ENCODE measurements at regions not wholly inside any gene's neighbourhood (a gene's known extent, or its start where the extent isn't known, plus 50 kb on each side); places are given as distances from the start of the nearest gene placed in this dataset.

DNA sequence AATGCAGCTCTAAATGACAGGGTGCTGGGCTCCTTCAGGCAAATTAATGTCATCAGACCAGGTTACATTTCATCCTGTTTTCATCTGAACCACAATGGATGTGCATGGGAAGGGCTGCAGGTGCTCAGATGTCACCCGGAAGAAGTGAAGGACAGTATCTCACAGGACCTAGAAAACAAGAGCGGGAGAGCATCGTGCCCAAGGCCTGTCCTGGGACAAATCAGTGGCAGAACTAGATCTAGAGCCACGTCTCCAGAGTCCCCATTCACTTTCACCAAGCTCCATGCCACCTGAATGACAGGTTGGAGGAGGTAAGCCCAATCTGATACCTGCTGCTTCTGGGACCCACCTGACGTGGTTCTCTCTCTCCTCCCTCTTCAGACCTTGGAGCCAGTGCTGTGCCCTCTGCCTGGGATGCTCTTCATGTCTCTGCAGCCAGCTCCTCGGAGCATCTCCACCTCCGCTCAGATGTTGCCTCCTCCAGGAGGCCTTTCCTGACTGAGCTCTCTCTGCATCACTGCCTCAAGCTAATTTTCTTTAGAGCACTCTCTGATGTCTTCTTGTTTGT, 77.3 kb downstream of the CPN2 start:
- no peaks in the 10 kb centered on the region for H3K27me3 ChIP-seq
- 75 to 82% methylated on average over 7 of the region's 7 CpGs for WGBS, 2 donors
- DNase-seq (peak in 1 of 4 donors; percentile 10), ATAC-seq (no peak)
- intact Hi-C loops (cut with DNase I), result no loop called here
- H3K27ac ChIP-seq, result no peak overlapping the region
- no peak for TF ChIP-seq POLR2A (IDR thresholded peaks at IDR 0.05)
- TF ChIP-seq, protein P1, sequence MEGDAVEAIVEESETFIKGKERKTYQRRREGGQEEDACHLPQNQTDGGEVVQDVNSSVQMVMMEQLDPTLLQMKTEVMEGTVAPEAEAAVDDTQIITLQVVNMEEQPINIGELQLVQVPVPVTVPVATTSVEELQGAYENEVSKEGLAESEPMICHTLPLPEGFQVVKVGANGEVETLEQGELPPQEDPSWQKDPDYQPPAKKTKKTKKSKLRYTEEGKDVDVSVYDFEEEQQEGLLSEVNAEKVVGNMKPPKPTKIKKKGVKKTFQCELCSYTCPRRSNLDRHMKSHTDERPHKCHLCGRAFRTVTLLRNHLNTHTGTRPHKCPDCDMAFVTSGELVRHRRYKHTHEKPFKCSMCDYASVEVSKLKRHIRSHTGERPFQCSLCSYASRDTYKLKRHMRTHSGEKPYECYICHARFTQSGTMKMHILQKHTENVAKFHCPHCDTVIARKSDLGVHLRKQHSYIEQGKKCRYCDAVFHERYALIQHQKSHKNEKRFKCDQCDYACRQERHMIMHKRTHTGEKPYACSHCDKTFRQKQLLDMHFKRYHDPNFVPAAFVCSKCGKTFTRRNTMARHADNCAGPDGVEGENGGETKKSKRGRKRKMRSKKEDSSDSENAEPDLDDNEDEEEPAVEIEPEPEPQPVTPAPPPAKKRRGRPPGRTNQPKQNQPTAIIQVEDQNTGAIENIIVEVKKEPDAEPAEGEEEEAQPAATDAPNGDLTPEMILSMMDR (IDR thresholded peaks at IDR 0.05), result no peak
- H3K4me1 ChIP-seq, result peaks cover 60% of the 10 kb centered on the region
- H3K4me3 ChIP-seq, result no peak overlapping the region
- H3K9me3 ChIP-seq, result no peaks in the 10 kb centered on the region
- no peaks in the 10 kb centered on the region for H3K36me3 ChIP-seq (replicated peaks in 1 of 2; ENCODE audit: insufficient read depth in 1 of 2, low read depth in 2 of 2)

DNA sequence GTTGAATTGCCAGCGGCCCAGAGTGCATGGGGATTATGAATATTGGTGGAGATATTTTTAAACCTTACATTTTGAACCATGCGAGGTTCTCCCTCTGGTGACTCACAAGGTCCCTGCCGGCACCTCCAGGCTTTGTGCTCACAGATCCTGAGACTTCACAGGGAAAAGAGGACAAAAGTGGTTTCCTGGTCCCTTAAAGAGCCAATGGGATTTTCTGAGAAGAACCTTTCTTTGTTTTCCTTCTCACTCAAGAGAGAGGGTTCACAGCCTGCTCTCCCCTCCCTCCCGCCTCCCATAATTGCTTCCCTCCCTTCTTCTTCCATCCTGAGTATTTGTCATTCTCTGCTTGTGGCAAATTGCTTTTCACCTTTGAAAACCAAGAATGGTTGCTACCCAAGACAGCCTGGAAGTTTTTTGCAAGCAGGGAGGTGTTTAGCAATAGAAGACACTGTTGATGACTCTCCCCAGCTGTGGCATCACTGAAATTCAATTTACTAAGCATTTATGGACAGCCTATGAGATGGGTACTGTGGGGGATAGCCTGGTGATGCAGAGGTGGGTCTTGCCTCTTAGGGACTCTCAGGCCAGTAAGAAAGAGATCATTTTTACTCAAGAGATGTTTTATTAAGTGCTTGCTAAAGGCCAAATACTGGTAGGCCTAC, 76.6 kb downstream of the CPN2 start:
- ATAC-seq (no peak), DNase-seq (peak in 1 of 4 donors; percentile 11)
- H3K4me3 ChIP-seq, result no peak overlapping the region
- H3K36me3 ChIP-seq (replicated peaks in 1 of 2; ENCODE audit: insufficient read depth in 1 of 2, low read depth in 2 of 2), result no peaks in the 10 kb centered on the region
- intact Hi-C loops (cut with DNase I), result no loop called here
- H3K27ac ChIP-seq, result peak overlapping the region in 2 of 4 donors; percentile 37 to 46
- WGBS, 2 donors, result 55 to 67% methylated on average over 4 of the region's 4 CpGs
- H3K4me1 ChIP-seq, result peaks cover 53% of the 10 kb centered on the region
- no peak for TF ChIP-seq POLR2A (IDR thresholded peaks at IDR 0.05)
- TF ChIP-seq, protein P1 (IDR thresholded peaks at IDR 0.05), result no peak
- no peaks in the 10 kb centered on the region for H3K27me3 ChIP-seq
- no peaks in the 10 kb centered on the region for H3K9me3 ChIP-seq

DNA sequence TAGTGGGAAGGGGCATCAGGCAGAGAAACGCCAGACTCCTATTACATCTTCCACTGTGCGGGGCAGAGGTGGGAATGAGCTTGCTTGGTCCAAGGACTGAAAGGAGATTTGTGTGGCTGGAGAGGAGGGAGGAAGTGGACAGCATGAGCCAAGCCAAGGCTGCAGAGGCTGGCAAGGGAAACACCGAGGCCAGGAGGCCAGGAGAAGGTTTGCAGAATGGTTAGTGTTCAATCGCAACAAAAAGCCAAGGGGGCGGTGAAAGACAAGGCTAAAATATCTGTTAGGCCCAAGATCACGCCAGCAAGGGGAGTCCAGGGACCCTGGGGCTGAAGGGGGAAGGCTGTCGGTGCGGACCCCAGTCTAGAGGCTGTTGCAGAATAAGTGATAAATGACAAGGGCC, 75.8 kb downstream of the CPN2 start:
- no peak overlapping the region for H3K4me3 ChIP-seq
- intact Hi-C loops (cut with DNase I), result no loop called here
- no peak for ATAC-seq
- H3K27me3 ChIP-seq, result no peaks in the 10 kb centered on the region
- H3K36me3 ChIP-seq (replicated peaks in 1 of 2; ENCODE audit: insufficient read depth in 1 of 2, low read depth in 2 of 2), result no peaks in the 10 kb centered on the region
- H3K27ac ChIP-seq, result peak overlapping the region in 2 of 4 donors; percentile 37 to 46
- no peaks in the 10 kb centered on the region for H3K9me3 ChIP-seq
- WGBS, 2 donors, result 61 to 65% methylated on average over 8 of the region's 8 CpGs
- no peak for TF ChIP-seq POLR2A (IDR thresholded peaks at IDR 0.05)
- TF ChIP-seq, protein P1 (IDR thresholded peaks at IDR 0.05), result no peak
- H3K4me1 ChIP-seq, result peaks cover 46% of the 10 kb centered on the region
- peak in 1 of 4 donors; percentile 14 for DNase-seq

DNA sequence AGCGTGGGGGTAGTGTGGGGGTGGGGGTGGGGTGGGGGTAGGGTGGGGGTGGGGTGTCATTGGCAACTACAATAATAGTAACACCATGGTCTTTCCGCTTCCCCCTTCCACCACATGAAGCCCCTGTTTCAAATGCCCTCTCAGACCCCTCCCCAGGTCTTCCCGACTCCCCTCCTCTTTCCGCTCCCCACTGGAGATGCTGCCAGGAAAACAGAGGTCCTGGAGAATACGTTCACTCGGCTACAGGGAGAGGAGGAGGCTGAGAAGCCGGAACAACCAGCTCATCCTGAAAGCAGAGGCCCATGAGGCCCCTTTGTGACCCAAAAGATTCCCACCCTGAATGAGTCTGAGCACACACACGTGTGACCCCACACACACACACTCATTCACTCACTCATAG, 75.4 kb downstream of the CPN2 start:
- WGBS, 2 donors, result 69 to 77% methylated on average over 7 of the region's 8 CpGs
- Histone ChIP-seq H3K36me3 (replicated peaks in 1 of 2; ENCODE audit: insufficient read depth in 1 of 2, low read depth in 2 of 2) (no peaks in the 10 kb centered on the region), H3K4me3 (no peak overlapping the region), H3K4me1 (peaks cover 42% of the 10 kb centered on the region), H3K9me3 (no peaks in the 10 kb centered on the region), H3K27ac (peak overlapping the region in 2 of 4 donors; percentile 9 to 79), H3K27me3 (no peaks in the 10 kb centered on the region)
- ATAC-seq (no peak), DNase-seq (peak in 1 of 4 donors; percentile 5)
- intact Hi-C loops (cut with DNase I), result no loop called here
- TF ChIP-seq, protein P1 (IDR thresholded peaks at IDR 0.05), result no peak
- no peak for TF ChIP-seq POLR2A (IDR thresholded peaks at IDR 0.05)

DNA sequence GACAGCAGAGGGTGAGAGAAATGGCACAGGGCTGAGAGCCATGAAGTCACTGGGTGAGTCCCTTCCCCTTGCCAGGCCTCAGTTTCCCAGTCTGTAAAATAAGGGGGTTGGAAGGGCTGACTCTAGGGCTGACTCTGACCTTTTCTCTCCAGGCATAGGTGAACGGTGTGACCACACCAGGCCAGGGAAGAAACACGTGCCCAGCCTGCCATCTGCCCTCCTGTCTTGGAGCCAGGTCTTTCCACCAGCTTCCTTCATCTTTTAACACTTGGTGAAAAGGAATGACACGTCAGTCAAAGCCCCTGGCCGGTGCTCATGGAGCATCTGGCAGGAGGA, 74.4 kb downstream of the CPN2 start:
- Histone ChIP-seq H3K4me1 (peaks cover 31% of the 10 kb centered on the region), H3K36me3 (replicated peaks in 1 of 2; ENCODE audit: insufficient read depth in 1 of 2, low read depth in 2 of 2) (no peaks in the 10 kb centered on the region), H3K9me3 (no peaks in the 10 kb centered on the region), H3K4me3 (no peak overlapping the region), H3K27me3 (no peaks in the 10 kb centered on the region), H3K27ac (peak overlapping the region in 3 of 4 donors; percentile 66 to 79 (median 76))
- no peak for TF ChIP-seq POLR2A (IDR thresholded peaks at IDR 0.05)
- TF ChIP-seq, protein P1 (IDR thresholded peaks at IDR 0.05), result no peak
- WGBS, 2 donors, result 54% methylated on average over 4 of the region's 4 CpGs; no CpG with 5 or more reads in 1 of the 2 donors
- intact Hi-C loops (cut with DNase I), result no loop called here
- no peak for ATAC-seq
- peak in 1 of 4 donors; percentile 11 for DNase-seq

Measured in body of pancreas (tissue), 4 donors.